ENCODE measurements at regions not wholly inside any gene's neighbourhood (a gene's known extent, or its start where the extent isn't known, plus 50 kb on each side); places are given as distances from the start of the nearest gene placed in this dataset.
"Not testable (repeated sequence)": the region's sequence is repeated elsewhere in the genome, so short reads cannot be mapped to it uniquely, and the experiment has no call there.

DNA sequence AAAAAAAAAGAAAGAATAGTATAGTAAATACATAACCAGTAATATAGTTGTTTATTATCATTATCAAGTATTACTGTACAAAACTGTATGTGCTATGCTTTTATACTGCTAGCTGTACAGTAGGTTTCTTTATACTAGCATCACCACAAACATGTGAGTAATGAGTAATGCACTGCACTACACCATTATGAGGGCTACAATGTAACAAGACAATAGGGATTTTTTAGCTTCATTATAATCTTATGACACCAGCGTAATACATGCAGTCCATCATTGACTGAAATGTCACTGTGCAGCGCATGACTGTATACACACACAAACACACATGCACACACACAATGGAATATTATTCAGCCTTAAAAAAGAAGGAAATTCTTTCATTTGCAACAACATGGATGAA, 111.5 kb upstream of the ZBED5 start:
- TF ChIP-seq, protein P1, sequence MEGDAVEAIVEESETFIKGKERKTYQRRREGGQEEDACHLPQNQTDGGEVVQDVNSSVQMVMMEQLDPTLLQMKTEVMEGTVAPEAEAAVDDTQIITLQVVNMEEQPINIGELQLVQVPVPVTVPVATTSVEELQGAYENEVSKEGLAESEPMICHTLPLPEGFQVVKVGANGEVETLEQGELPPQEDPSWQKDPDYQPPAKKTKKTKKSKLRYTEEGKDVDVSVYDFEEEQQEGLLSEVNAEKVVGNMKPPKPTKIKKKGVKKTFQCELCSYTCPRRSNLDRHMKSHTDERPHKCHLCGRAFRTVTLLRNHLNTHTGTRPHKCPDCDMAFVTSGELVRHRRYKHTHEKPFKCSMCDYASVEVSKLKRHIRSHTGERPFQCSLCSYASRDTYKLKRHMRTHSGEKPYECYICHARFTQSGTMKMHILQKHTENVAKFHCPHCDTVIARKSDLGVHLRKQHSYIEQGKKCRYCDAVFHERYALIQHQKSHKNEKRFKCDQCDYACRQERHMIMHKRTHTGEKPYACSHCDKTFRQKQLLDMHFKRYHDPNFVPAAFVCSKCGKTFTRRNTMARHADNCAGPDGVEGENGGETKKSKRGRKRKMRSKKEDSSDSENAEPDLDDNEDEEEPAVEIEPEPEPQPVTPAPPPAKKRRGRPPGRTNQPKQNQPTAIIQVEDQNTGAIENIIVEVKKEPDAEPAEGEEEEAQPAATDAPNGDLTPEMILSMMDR (IDR thresholded peaks at IDR 0.05; ENCODE audit: low read depth, low read length, missing control alignments), result no peak
- no peak overlapping the region for H3K4me3 ChIP-seq (ENCODE audit: low read depth, low read length)
- no peak for DNase-seq (ENCODE audit: low read depth)

DNA sequence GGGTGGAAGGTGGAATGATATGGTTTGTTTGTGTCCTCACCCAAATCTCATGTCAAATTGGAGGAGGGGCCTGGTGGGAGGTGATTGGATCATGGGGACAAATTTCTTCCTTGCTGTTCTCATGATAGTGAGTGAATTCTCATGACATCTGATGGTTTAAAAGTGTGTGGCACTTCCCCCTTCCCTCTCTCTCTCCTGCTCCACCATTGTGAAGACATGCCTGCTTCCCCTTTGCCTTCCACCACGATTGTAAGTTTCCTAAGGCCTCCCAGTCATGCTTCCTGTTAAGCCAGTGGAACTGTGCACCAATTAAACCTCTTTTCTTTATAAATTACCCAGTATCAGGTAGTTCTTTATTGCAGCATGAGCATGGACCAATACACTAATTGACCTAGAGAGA, 99.0 kb upstream of the ZBED5 start:
- not testable (repeated sequence) for DNase-seq (ENCODE audit: low read depth); H3K4me3 ChIP-seq (ENCODE audit: low read depth, low read length)

DNA sequence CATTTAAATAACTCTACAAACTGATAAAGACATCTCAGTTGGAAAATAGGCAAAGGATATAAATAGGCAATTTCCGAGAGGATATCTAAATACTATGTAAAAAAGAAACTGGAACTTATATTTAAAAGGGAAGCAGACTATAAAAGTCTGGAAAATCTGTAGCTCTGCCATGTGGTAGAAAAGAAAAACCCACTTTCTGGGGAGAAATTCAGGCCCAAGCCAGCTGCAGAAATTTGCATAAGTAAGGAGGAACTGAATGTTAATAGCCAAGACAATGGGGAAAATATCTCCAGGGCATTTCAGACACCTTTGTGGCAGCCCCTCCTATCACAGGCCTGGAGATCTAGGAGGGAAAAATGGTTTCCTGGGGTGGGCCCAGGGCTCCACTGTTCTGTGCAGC, 97.8 kb upstream of the ZBED5 start:
- no peak for DNase-seq (ENCODE audit: low read depth)
- TF ChIP-seq, protein P1 (IDR thresholded peaks at IDR 0.05; ENCODE audit: low read depth, low read length, missing control alignments), result no peak
- no peak overlapping the region for H3K4me3 ChIP-seq (ENCODE audit: low read depth, low read length)

DNA sequence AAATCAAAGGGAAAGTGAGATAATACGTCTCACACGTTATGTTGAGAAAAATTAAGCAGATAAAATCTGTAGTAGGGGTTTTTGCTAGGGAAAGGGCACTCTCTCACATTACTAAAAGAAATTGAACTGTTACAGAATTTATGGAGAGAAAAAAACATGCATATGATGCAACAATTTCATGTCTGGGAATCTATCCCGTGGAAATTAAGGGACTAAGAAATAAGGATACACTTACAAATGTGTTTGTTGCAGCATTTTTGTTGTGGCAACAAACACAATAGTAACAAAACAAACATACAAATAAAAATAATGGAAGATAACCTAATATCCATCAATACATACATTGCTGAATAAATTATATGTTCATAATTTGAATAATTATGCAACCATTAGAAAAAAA, 96.3 kb upstream of the ZBED5 start:
- TF ChIP-seq, protein P1 (IDR thresholded peaks at IDR 0.05; ENCODE audit: low read depth, low read length, missing control alignments), result no peak
- H3K4me3 ChIP-seq (ENCODE audit: low read depth, low read length), result no peak overlapping the region
- no peak for DNase-seq (ENCODE audit: low read depth)

DNA sequence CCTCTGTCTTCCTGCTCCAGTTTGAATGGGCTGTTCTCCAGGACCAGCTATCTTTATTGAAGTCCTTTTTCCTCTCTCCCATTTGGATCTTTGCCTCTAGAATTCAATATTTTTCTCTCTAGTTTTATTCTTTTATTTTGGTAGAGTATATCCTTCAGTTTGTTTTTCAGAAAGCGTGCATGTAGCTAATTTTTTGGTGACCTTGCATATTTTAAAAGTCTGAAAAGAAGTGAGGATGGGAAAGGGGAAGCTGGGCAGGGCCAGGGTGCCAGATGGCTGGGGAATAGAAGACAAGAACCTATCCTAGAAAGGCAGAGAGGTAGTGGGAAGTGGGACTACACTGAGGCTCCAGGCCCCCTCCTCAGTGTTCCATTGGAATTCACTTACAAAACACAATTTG, 95.0 kb upstream of the ZBED5 start:
- DNase-seq (ENCODE audit: low read depth), result no peak
- TF ChIP-seq, protein P1 (IDR thresholded peaks at IDR 0.05; ENCODE audit: low read depth, low read length, missing control alignments), result no peak

DNA sequence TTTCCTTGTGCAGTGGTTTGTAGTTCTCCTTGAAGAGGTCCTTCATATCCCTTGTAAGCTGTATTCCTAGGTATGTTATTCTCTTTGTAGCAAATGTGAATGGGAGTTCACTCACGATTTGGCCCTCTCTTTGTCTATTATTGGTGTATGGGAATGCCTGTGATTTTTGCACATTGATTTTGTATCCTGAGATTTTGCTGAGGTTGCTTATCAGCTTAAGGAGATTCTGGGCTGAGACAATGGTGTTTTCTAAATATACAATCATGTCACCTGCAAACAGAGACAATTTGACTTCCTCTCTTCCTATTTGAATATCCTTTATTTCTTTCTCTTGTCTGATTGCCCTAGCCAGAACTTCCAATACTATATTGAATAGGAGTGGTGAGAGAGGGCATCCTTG, 90.1 kb upstream of the ZBED5 start:
- not testable (repeated sequence) for H3K4me3 ChIP-seq (ENCODE audit: low read depth, low read length); DNase-seq (ENCODE audit: low read depth)

More for the DNA sequence above, 95.0 kb upstream of the ZBED5 start:
- H3K4me3 ChIP-seq (ENCODE audit: low read depth, low read length), result no peak overlapping the region

DNA sequence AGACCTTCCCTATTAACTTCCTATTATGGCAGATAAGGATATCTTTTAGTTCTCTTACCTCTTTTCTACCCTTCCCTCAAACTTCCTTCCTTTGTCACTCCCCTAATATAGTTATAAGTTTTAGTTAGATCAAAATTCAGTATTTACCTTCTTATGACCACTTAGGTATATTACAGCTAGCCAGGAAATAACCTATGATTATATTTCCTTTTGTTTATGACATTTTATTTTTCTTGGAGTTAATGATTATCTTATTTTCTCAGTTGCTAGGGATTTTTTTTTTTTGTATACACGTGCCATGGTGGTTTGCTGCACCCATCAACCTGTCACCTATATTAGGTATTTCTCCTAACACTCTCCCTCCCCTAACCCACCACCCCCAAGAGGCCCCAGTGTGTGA, 88.2 kb upstream of the ZBED5 start:
- TF ChIP-seq, protein P1 (IDR thresholded peaks at IDR 0.05; ENCODE audit: low read depth, low read length, missing control alignments), result no peak
- no peak overlapping the region for H3K4me3 ChIP-seq (ENCODE audit: low read depth, low read length)
- no peak for DNase-seq (ENCODE audit: low read depth)

DNA sequence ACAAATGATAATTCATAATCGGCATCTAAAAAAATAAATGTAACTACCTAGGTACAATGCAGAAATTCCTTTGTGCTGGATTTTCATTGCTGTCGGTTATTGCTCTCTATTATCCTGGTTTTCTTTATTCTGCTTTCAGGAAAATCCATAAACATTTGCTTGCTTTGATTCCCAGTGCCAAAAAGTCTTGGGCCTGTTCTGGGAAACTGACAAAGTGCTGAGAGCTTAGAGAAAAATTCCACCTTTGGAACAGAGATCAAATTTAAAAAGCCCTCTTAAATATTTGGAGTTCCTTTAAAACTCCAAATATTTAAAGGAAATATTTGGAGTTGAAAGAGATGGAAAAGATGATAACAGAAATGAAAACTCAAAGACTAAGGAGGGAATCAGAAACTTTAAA, 87.3 kb upstream of the ZBED5 start:
- no peak for DNase-seq (ENCODE audit: low read depth)
- no peak overlapping the region for H3K4me3 ChIP-seq (ENCODE audit: low read depth, low read length)
- TF ChIP-seq, protein P1 (IDR thresholded peaks at IDR 0.05; ENCODE audit: low read depth, low read length, missing control alignments), result no peak

Measured in GM12864 (cell line).